Trophoblast cell (in vitro differentiated cells and primary cell): ENCODE measurements at regions not wholly inside any gene's neighbourhood (a gene's known extent, or its start where the extent isn't known, plus 50 kb on each side); places are given as distances from the start of the nearest gene placed in this dataset.

Source experiments
- DNase-seq, 2 donors: peaks; one replicate each; pipeline ENCODE4 v3.0.0-alpha.2; 2016
- H2AFZ ChIP-seq: 2 replicates; pipeline ENCODE4 v1.6.1; 2013; ENCODE audit warnings: low read length, moderate library complexity, mild to moderate bottlenecking; ENCODE audit not compliant: insufficient read depth, poor library complexity
- H2AK5ac ChIP-seq: 2 replicates; pipeline ENCODE4 v1.6.1; 2013; ENCODE audit warnings: mild to moderate bottlenecking, low read length
- H2BK120ac ChIP-seq: 2 replicates; pipeline ENCODE4 v1.6.1; 2013; ENCODE audit warnings: low read length, mild to moderate bottlenecking, moderate library complexity; ENCODE audit not compliant: insufficient read depth, poor library complexity
- H2BK12ac ChIP-seq: 2 replicates; pipeline ENCODE4 v1.6.1; 2013; ENCODE audit warnings: mild to moderate bottlenecking, low read length, moderate library complexity
- H2BK5ac ChIP-seq: 2 replicates; pipeline ENCODE4 v1.6.1; 2013; ENCODE audit warnings: low read length, low read depth, moderate library complexity, mild to moderate bottlenecking; ENCODE audit not compliant: poor library complexity
- H3K14ac ChIP-seq: 2 replicates; pipeline ENCODE4 v1.6.1; 2013; ENCODE audit warnings: mild to moderate bottlenecking, low read length
- H3K18ac ChIP-seq: 2 replicates; pipeline ENCODE4 v1.6.1; 2013; ENCODE audit warnings: mild to moderate bottlenecking, low read length
- H3K23ac ChIP-seq: 2 replicates; pipeline ENCODE4 v1.6.1; 2013; ENCODE audit warnings: low read length
- H3K27ac ChIP-seq: 2 replicates; pipeline ENCODE4 v1.5.1; 2013; ENCODE audit warnings: low read depth, mild to moderate bottlenecking, inconsistent platforms, low read length, moderate library complexity
- H3K27me3 ChIP-seq: 2 replicates; pipeline ENCODE4 v1.6.1; 2013; ENCODE audit warnings: inconsistent platforms, mild to moderate bottlenecking, low read length, moderate library complexity; ENCODE audit not compliant: insufficient read depth
- H3K36me3 ChIP-seq, 2 experiments: 1 replicate in 1 of 2; 2 replicates in 1 of 2; pipeline ENCODE4 v1.6.1; 2013; ENCODE audit warnings: low read length in 2 of 2, mild to moderate bottlenecking in 2 of 2, moderate library complexity in 1 of 2; ENCODE audit not compliant: insufficient read depth in 2 of 2, control insufficient read depth in 1 of 2
- H3K4ac ChIP-seq: 2 replicates; pipeline ENCODE4 v1.6.1; 2013; ENCODE audit warnings: low read depth, mild to moderate bottlenecking, low read length, moderate library complexity
- H3K4me1 ChIP-seq, 2 experiments: 1 replicate in 1 of 2; 2 replicates in 1 of 2; pipeline ENCODE4 v1.6.1; 2013; ENCODE audit warnings: low read length in 2 of 2, mild to moderate bottlenecking in 2 of 2, moderate library complexity in 1 of 2; ENCODE audit not compliant: insufficient read depth in 2 of 2, control insufficient read depth in 1 of 2
- H3K4me2 ChIP-seq: 2 replicates; pipeline ENCODE4 v1.6.1; 2013; ENCODE audit warnings: inconsistent platforms, mild to moderate bottlenecking, low read length, moderate library complexity
- H3K4me3 ChIP-seq: 2 replicates; pipeline ENCODE4 v1.5.1; 2013; ENCODE audit warnings: mild to moderate bottlenecking, low read depth, low read length, inconsistent platforms
- H3K79me1 ChIP-seq: one replicate; pipeline ENCODE4 v1.6.1; 2013; ENCODE audit warnings: low read length
- H3K79me2 ChIP-seq: 2 replicates; pipeline ENCODE4 v1.6.1; 2013; ENCODE audit warnings: low read length, mild to moderate bottlenecking; ENCODE audit not compliant: control insufficient read depth, insufficient read depth, poor library complexity
- H3K9ac ChIP-seq: 2 replicates; pipeline ENCODE4 v1.6.1; 2013; ENCODE audit warnings: mild to moderate bottlenecking, low read length
- H3K9me3 ChIP-seq: 2 replicates; pipeline ENCODE4 v1.6.1; 2013; ENCODE audit warnings: low read depth, mild to moderate bottlenecking, control low read depth, inconsistent platforms, low read length; ENCODE audit not compliant: insufficient read depth
- H4K12ac ChIP-seq: 2 replicates; pipeline ENCODE4 v1.6.1; 2013; ENCODE audit warnings: low read depth, mild to moderate bottlenecking, low read length, moderate library complexity
- H4K8ac ChIP-seq: 2 replicates; pipeline ENCODE4 v1.6.1; 2013; ENCODE audit warnings: low read depth, mild to moderate bottlenecking, low read length, moderate library complexity
- H4K91ac ChIP-seq: one replicate; pipeline ENCODE4 v1.6.1; 2013; ENCODE audit warnings: low read depth, mild to moderate bottlenecking, low read length, moderate library complexity
- whole genome bisulfite sequencing: extraction: QIAGEN DNeasy Blood & Tissue Kit; methylation state at CpG from one replicate; pipeline ENCODE4 v1.1.7; 2013; ENCODE audit warnings: missing lambda C conversion rate; ENCODE audit not compliant: insufficient read length, insufficient coverage; ENCODE audit errors: extremely low coverage; 5-methylcytosine and 5-hydroxymethylcytosine counted together

GRCh38 chr13:105338006-105338405 is 1197.5 kb downstream of the EFNB2 start:
- no CpG with 5 or more reads among the region's 6 CpGs for whole genome bisulfite sequencing
- no peak overlapping the region for H4K12ac ChIP-seq
- H3K4me3 ChIP-seq: no peak overlapping the region
- no peak overlapping the region for H3K27ac ChIP-seq
- no peaks in the 10 kb centered on the region for H3K79me2 ChIP-seq
- no peak overlapping the region for H4K8ac ChIP-seq
- no peaks in the 10 kb centered on the region for H3K27me3 ChIP-seq
- no peak overlapping the region for H2AFZ ChIP-seq
- peak overlapping the region; percentile 15 for H4K91ac ChIP-seq
- H3K4me2 ChIP-seq: no peak overlapping the region
- no peak overlapping the region for H3K4ac ChIP-seq
- peaks cover 15% of the 10 kb centered on the region for H3K79me1 ChIP-seq
- no peak overlapping the region for H3K23ac ChIP-seq
- H3K36me3 ChIP-seq: no peaks in the 10 kb centered on the region
- peaks cover 2 to 4% of the 10 kb centered on the region in 2 experiments for H3K4me1 ChIP-seq
- H2AK5ac ChIP-seq: no peak overlapping the region
- no peak overlapping the region for H3K14ac ChIP-seq
- no peaks in the 10 kb centered on the region for H3K9me3 ChIP-seq
- peak in 1 of 2 donors; percentile 52 for DNase-seq
- H2BK120ac ChIP-seq: no peak overlapping the region
- no peak overlapping the region for H3K9ac ChIP-seq
- H3K18ac ChIP-seq: no peak overlapping the region
- peak overlapping the region; percentile 85 for H2BK12ac ChIP-seq
- H2BK5ac ChIP-seq: peak overlapping the region; percentile 61

GRCh38 chr13:105336706-105337576 is 1198.5 kb downstream of the EFNB2 start:
- H2BK12ac ChIP-seq: peak overlapping the region; percentile 30
- WGBS: no CpG with 5 or more reads among the region's 7 CpGs
- H3K4me1 ChIP-seq: peaks cover 2 to 4% of the 10 kb centered on the region in 2 experiments
- H3K4me2 ChIP-seq: no peak overlapping the region
- H4K8ac ChIP-seq: no peak overlapping the region
- no peak overlapping the region for H3K23ac ChIP-seq
- H2AK5ac ChIP-seq: no peak overlapping the region
- peak overlapping the region; percentile 79 for H3K14ac ChIP-seq
- H3K79me2 ChIP-seq: no peaks in the 10 kb centered on the region
- H2AFZ ChIP-seq: no peak overlapping the region
- peak in 1 of 2 donors; percentile 12 for DNase-seq
- H2BK5ac ChIP-seq: peak overlapping the region; percentile 95
- no peaks in the 10 kb centered on the region for H3K9me3 ChIP-seq
- H3K18ac ChIP-seq: no peak overlapping the region
- no peak overlapping the region for H3K9ac ChIP-seq
- H3K79me1 ChIP-seq: peaks cover 15% of the 10 kb centered on the region
- no peak overlapping the region for H3K4me3 ChIP-seq
- H4K91ac ChIP-seq: peak overlapping the region; percentile 86
- H3K4ac ChIP-seq: no peak overlapping the region
- peak overlapping the region; percentile 28 for H3K27ac ChIP-seq
- H3K27me3 ChIP-seq: no peaks in the 10 kb centered on the region
- H3K36me3 ChIP-seq: no peaks in the 10 kb centered on the region
- peak overlapping the region; percentile 96 for H2BK120ac ChIP-seq
- no peak overlapping the region for H4K12ac ChIP-seq

GRCh38 chr13:105334211-105334610 is 1201.3 kb downstream of the EFNB2 start:
- peaks cover 3% of the 10 kb centered on the region for H3K9me3 ChIP-seq
- peaks cover 10% of the 10 kb centered on the region for H3K79me1 ChIP-seq
- no peak overlapping the region for H3K4me3 ChIP-seq
- H2AK5ac ChIP-seq: no peak overlapping the region
- peaks cover 2 to 4% of the 10 kb centered on the region in 2 experiments for H3K4me1 ChIP-seq
- no peak overlapping the region for H2BK12ac ChIP-seq
- no peak overlapping the region for H4K12ac ChIP-seq
- H2BK120ac ChIP-seq: no peak overlapping the region
- no peaks in the 10 kb centered on the region for H3K27me3 ChIP-seq
- no peak overlapping the region for H3K23ac ChIP-seq
- H2BK5ac ChIP-seq: no peak overlapping the region
- H3K79me2 ChIP-seq: no peaks in the 10 kb centered on the region
- H3K4me2 ChIP-seq: no peak overlapping the region
- DNase-seq: no peak
- H3K14ac ChIP-seq: no peak overlapping the region
- H4K8ac ChIP-seq: no peak overlapping the region
- no peak overlapping the region for H3K4ac ChIP-seq
- no peak overlapping the region for H2AFZ ChIP-seq
- no peak overlapping the region for H3K18ac ChIP-seq
- no peak overlapping the region for H3K9ac ChIP-seq
- peak overlapping the region; percentile 58 for H3K27ac ChIP-seq
- H4K91ac ChIP-seq: no peak overlapping the region
- no CpG with 5 or more reads among the region's 3 CpGs for WGBS
- H3K36me3 ChIP-seq: no peaks in the 10 kb centered on the region

GRCh38 chr13:105333416-105333815 is 1202.0 kb downstream of the EFNB2 start:
- no peak overlapping the region for H3K4me2 ChIP-seq
- H3K14ac ChIP-seq: no peak overlapping the region
- H3K18ac ChIP-seq: no peak overlapping the region
- no peak overlapping the region for H4K8ac ChIP-seq
- peaks cover 2 to 4% of the 10 kb centered on the region in 2 experiments for H3K4me1 ChIP-seq
- H4K91ac ChIP-seq: no peak overlapping the region
- peak in 1 of 2 donors; percentile 9 for DNase-seq
- H3K79me2 ChIP-seq: no peaks in the 10 kb centered on the region
- no peak overlapping the region for H3K4ac ChIP-seq
- no peak overlapping the region for H2AK5ac ChIP-seq
- H3K4me3 ChIP-seq: no peak overlapping the region
- no peak overlapping the region for H3K9ac ChIP-seq
- no CpG with 5 or more reads among the region's 5 CpGs for WGBS
- H3K27me3 ChIP-seq: no peaks in the 10 kb centered on the region
- no peak overlapping the region for H3K23ac ChIP-seq
- H2BK12ac ChIP-seq: no peak overlapping the region
- no peaks in the 10 kb centered on the region for H3K36me3 ChIP-seq
- H2BK120ac ChIP-seq: no peak overlapping the region
- H4K12ac ChIP-seq: no peak overlapping the region
- no peak overlapping the region for H3K27ac ChIP-seq
- no peak overlapping the region for H2AFZ ChIP-seq
- no peak overlapping the region for H2BK5ac ChIP-seq
- peaks cover 9% of the 10 kb centered on the region for H3K79me1 ChIP-seq
- H3K9me3 ChIP-seq: peaks cover 3% of the 10 kb centered on the region
